Fibroblast of villous mesenchyme (primary cell): ENCODE measurements at regions not wholly inside any gene's neighbourhood (a gene's known extent, or its start where the extent isn't known, plus 50 kb on each side); places are given as distances from the start of the nearest gene placed in this dataset.

Experiments
- DNase-seq: peaks from one replicate; pipeline ENCODE4 v3.0.0-alpha.2; 2010; ENCODE audit warnings: low read depth
- H3K4me3 ChIP-seq: 2 replicates; pipeline ENCODE4 v1.5.1; 2011; ENCODE audit warnings: low read depth, mild to moderate bottlenecking, low read length
- TF ChIP-seq, protein P1 (sequence below): IDR thresholded peaks from 2 replicates; pipeline ENCODE4 v1.5.1; 2012; ENCODE audit warnings: low read depth, mild to moderate bottlenecking, low read length; ENCODE audit not compliant: insufficient read depth

DNA sequence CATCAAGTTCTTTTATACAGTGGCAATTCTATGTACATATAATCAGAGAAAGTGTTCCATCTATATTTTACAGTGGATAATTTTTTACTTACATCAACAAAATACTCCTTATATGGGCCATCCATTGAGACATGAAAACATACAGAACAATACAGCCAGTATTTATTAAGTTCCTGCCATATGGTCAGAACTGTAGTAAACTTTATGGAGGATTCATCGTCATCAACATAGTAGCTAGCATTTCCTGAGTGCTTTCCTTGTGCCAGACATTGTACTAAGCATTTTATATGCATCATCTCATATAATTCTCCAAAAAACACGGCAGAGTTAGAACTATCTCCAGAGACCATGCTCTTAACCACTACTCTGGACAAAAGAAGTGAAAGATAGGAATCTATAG, 170.1 kb downstream of the CEP135 start:
- no peak overlapping the region for H3K4me3 ChIP-seq
- TF ChIP-seq, protein P1, sequence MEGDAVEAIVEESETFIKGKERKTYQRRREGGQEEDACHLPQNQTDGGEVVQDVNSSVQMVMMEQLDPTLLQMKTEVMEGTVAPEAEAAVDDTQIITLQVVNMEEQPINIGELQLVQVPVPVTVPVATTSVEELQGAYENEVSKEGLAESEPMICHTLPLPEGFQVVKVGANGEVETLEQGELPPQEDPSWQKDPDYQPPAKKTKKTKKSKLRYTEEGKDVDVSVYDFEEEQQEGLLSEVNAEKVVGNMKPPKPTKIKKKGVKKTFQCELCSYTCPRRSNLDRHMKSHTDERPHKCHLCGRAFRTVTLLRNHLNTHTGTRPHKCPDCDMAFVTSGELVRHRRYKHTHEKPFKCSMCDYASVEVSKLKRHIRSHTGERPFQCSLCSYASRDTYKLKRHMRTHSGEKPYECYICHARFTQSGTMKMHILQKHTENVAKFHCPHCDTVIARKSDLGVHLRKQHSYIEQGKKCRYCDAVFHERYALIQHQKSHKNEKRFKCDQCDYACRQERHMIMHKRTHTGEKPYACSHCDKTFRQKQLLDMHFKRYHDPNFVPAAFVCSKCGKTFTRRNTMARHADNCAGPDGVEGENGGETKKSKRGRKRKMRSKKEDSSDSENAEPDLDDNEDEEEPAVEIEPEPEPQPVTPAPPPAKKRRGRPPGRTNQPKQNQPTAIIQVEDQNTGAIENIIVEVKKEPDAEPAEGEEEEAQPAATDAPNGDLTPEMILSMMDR, result no peak
- DNase-seq, result no peak

DNA sequence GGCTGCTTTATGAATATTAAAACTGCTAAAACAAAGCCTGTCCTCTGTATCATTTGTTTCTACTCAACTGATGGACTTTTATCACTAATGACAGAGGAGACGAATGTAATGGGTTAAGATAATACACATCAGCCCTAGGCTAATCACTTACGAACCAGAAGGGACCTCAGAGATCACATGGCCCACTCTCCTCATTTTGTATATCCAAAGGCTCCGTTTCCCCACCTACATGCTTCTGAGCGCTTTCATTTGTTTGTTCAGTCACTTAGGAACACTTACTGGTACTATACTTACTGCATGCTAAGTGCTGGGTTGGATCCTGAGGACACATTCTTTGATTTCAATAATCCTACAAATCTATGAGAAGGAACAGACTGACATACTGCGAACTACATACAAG, 169.3 kb downstream of the CEP135 start:
- no peak overlapping the region for H3K4me3 ChIP-seq
- DNase-seq, result no peak
- TF ChIP-seq, protein P1, result no peak

DNA sequence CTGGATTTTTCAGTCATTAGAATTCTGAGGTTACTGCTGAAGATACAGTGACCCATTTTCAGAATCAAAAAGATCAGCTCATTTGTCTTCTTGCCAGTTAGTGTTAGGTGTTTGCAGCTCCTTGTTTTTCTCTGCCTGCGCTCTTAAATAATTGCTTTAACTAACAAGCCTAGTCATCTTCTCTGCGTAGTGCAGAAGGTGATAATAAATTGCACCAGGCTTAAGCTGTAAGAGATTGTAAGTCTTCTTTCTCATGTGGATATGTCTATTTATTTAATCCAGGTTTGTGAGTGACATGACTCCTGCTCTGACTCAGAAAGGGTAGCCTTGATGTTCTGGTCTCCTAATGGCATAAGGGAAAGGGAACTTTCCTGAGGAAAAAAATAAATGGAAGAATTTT, 167.2 kb downstream of the CEP135 start:
- TF ChIP-seq, protein P1, result no peak
- no peak for DNase-seq
- H3K4me3 ChIP-seq, result no peak overlapping the region

DNA sequence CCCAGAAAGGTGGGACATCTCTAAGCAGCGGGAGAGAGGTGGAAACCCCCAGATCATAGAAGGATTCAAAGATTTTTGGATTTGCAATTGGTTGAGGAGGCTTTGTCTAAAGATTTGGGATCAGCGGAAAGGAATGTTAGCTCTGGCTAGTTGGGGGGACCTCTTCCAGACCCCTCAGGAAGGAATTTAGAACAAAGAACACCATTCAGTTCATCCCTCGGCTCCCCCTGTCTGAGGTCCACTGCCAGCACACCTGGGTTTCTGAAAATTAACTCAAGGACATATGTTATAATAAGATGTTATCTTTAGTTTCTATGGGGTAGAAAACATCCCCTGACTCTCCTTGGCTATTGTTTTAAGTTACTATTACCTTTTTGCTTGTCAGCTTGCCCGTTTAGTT, 163.6 kb downstream of the CEP135 start:
- TF ChIP-seq, protein P1, result no peak
- no peak for DNase-seq
- no peak overlapping the region for H3K4me3 ChIP-seq

DNA sequence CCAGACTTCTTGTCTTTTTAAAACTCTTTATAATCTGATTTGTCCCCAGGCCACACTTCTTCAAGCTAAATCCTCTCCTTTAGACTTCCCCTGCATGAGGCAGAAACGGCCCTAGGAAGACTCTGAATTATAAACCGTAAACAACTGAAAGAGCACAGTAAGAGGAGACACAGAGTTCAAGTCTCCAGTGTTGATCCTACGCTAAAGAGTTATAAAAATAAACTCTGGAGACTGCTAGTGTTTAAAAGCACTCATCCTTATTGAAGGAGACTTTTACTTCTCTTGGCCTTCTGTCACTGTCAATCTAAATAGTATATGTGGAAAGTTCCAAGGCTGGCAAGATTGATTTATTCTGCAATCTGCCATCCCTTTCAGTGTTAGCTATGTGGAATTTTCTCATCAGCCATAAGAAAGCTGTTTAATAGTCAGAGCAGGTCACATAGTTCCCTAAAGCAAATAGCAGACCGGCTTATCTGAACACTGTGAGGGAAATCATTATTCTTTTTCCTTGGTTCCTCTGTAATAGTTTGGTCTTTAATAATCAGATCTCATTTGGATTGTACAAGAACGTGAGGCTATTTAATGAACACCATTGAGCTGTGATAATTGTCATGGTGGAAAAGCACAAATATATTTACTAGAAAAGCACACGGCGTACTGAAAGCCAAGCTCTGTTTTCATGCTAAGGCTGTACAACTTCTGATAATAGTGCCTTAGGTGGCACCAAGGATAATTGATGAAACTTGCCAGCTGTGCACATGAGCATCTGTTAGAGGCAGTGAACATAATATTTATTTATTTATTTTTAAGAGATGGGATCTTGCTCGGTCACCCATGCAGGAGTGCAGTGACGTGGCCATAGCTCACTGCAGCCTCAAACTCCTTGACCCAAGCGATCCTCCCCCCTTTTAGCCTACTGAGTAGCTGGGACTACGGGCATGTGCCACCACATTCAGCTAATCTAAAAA, 157.7 kb downstream of the CEP135 start:
- DNase-seq, result no peak
- TF ChIP-seq, protein P1, result no peak
- no peak overlapping the region for H3K4me3 ChIP-seq

DNA sequence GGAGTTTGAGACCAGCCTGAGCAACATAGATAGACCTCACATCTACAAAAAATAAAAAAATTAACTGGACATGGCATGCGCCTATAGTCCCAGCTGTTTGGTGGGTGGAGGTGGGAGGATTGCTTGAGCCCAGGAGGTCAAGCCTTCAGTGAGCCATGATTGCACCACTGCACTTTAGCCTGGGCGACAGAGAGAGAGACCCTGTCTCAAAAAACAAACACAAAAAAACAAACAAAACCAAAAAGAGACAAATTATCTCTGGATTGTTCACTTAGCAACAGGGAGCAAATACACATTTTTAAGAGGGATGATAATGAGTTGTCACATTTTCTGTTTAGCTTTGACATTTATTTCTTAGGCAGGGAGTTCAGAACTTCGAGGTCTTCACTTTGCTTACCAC, 155.4 kb downstream of the CEP135 start:
- no peak overlapping the region for H3K4me3 ChIP-seq
- DNase-seq, result no peak
- TF ChIP-seq, protein P1, result no peak
